ENCODE measurements at regions not wholly inside any gene's neighbourhood (a gene's known extent, or its start where the extent isn't known, plus 50 kb on each side); places are given as distances from the start of the nearest gene placed in this dataset.
"Not testable (repeated sequence)": the region's sequence is repeated elsewhere in the genome, so short reads cannot be mapped to it uniquely, and the experiment has no call there.

GRCh38 chr18:30419399-30419798 is 623.1 kb downstream of the DSC3 start:
- TF ChIP-seq, protein P1, sequence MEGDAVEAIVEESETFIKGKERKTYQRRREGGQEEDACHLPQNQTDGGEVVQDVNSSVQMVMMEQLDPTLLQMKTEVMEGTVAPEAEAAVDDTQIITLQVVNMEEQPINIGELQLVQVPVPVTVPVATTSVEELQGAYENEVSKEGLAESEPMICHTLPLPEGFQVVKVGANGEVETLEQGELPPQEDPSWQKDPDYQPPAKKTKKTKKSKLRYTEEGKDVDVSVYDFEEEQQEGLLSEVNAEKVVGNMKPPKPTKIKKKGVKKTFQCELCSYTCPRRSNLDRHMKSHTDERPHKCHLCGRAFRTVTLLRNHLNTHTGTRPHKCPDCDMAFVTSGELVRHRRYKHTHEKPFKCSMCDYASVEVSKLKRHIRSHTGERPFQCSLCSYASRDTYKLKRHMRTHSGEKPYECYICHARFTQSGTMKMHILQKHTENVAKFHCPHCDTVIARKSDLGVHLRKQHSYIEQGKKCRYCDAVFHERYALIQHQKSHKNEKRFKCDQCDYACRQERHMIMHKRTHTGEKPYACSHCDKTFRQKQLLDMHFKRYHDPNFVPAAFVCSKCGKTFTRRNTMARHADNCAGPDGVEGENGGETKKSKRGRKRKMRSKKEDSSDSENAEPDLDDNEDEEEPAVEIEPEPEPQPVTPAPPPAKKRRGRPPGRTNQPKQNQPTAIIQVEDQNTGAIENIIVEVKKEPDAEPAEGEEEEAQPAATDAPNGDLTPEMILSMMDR (conservative IDR thresholded peaks at IDR 0.05), result not testable (repeated sequence)
- TF ChIP-seq ZFX (IDR thresholded peaks at IDR 0.05), result not testable (repeated sequence)
